SJSA1 (cell line): ENCODE measurements at regions not wholly inside any gene's neighbourhood (a gene's known extent, or its start where the extent isn't known, plus 50 kb on each side); places are given as distances from the start of the nearest gene placed in this dataset.

Experiments used
- DNase-seq, 2 experiments: peaks; one replicate each; pipeline ENCODE4 v3.0.0-alpha.2; 2015 to 2020; ENCODE audit warnings: low spot score in 2 of 2, low read depth in 1 of 2
- H3K27ac ChIP-seq: fragments of 250-450 bp; sonication (Bioruptor Pico); 2 replicates; pipeline ENCODE4 v1.5.1; 2020; ENCODE audit warnings: mild to moderate bottlenecking, moderate library complexity
- H3K27me3 ChIP-seq: fragments of 250-450 bp; sonication (Bioruptor Pico); replicated peaks from 2 replicates; pipeline ENCODE4 v1.5.1; 2020; ENCODE audit warnings: mild to moderate bottlenecking, moderate library complexity
- H3K36me3 ChIP-seq: fragments of 250-450 bp; sonication (Bioruptor Pico); 2 replicates; pipeline ENCODE4 v1.5.1; 2020; ENCODE audit warnings: mild to moderate bottlenecking
- H3K4me1 ChIP-seq: fragments of 250-450 bp; sonication (Bioruptor Pico); replicated peaks from 2 replicates; pipeline ENCODE4 v1.6.1; 2021; ENCODE audit warnings: mild to moderate bottlenecking
- H3K4me3 ChIP-seq: fragments of 250-450 bp; sonication (Bioruptor Pico); 2 replicates; pipeline ENCODE4 v1.5.1; 2020; ENCODE audit warnings: mild to moderate bottlenecking
- H3K9me3 ChIP-seq: fragments of 250-450 bp; sonication (Bioruptor Pico); replicated peaks from 2 replicates; pipeline ENCODE4 v1.5.1; 2020; ENCODE audit warnings: mild to moderate bottlenecking

GRCh38 chr2:120545521-120546047, 190.1 kb upstream of the GLI2 start:
- no peaks in the 10 kb centered on the region for H3K36me3 ChIP-seq
- no peak for DNase-seq
- peaks cover 29% of the 10 kb centered on the region for H3K4me1 ChIP-seq
- H3K27me3 ChIP-seq: no peaks in the 10 kb centered on the region
- H3K27ac ChIP-seq: peak overlapping the region; percentile 71
- no peaks in the 10 kb centered on the region for H3K9me3 ChIP-seq
- no peak overlapping the region for H3K4me3 ChIP-seq

- DNase-seq: peak; percentile 86 to 88
- Histone ChIP-seq H3K36me3 (no peaks in the 10 kb centered on the region), H3K4me3 (no peak overlapping the region), H3K27ac (peak overlapping the region; percentile 71), H3K4me1 (peaks cover 22% of the 10 kb centered on the region), H3K9me3 (no peaks in the 10 kb centered on the region), H3K27me3 (no peaks in the 10 kb centered on the region)
These were observed 189.4 kb upstream of the GLI2 start for GRCh38 chr2:120546048-120546864.

GRCh38 chr2:120546865-120547390, 188.7 kb upstream of the GLI2 start:
- H3K4me1 ChIP-seq: peaks cover 17% of the 10 kb centered on the region
- H3K4me3 ChIP-seq: no peak overlapping the region
- DNase-seq: no peak
- no peaks in the 10 kb centered on the region for H3K36me3 ChIP-seq
- no peaks in the 10 kb centered on the region for H3K9me3 ChIP-seq
- H3K27ac ChIP-seq: peak overlapping the region; percentile 71
- no peaks in the 10 kb centered on the region for H3K27me3 ChIP-seq

GRCh38 chr2:120547662-120548061, 188.0 kb upstream of the GLI2 start:
- Histone ChIP-seq H3K27ac (no peak overlapping the region), H3K9me3 (no peaks in the 10 kb centered on the region), H3K4me3 (no peak overlapping the region), H3K36me3 (no peaks in the 10 kb centered on the region), H3K4me1 (peaks cover 17% of the 10 kb centered on the region), H3K27me3 (no peaks in the 10 kb centered on the region)
- DNase-seq: no peak

GRCh38 chr2:120548627-120549608, 186.8 kb upstream of the GLI2 start:
- Histone ChIP-seq H3K9me3 (no peaks in the 10 kb centered on the region), H3K4me3 (no peak overlapping the region), H3K27ac (no peak overlapping the region), H3K27me3 (no peaks in the 10 kb centered on the region), H3K4me1 (peaks cover 17% of the 10 kb centered on the region), H3K36me3 (no peaks in the 10 kb centered on the region)
- no peak for DNase-seq

- DNase-seq: no peak
- no peaks in the 10 kb centered on the region for H3K36me3 ChIP-seq
- no peaks in the 10 kb centered on the region for H3K9me3 ChIP-seq
- no peaks in the 10 kb centered on the region for H3K27me3 ChIP-seq
- peaks cover 17% of the 10 kb centered on the region for H3K4me1 ChIP-seq
- H3K4me3 ChIP-seq: no peak overlapping the region
- H3K27ac ChIP-seq: no peak overlapping the region
These were observed 185.8 kb upstream of the GLI2 start for GRCh38 chr2:120549841-120550240.

GRCh38 chr2:120550282-120550681, 185.4 kb upstream of the GLI2 start:
- H3K27ac ChIP-seq: no peak overlapping the region
- no peak for DNase-seq
- H3K4me1 ChIP-seq: peaks cover 17% of the 10 kb centered on the region
- H3K4me3 ChIP-seq: no peak overlapping the region
- H3K9me3 ChIP-seq: no peaks in the 10 kb centered on the region
- H3K36me3 ChIP-seq: no peaks in the 10 kb centered on the region
- H3K27me3 ChIP-seq: no peaks in the 10 kb centered on the region

GRCh38 chr2:120550893-120551446, 184.7 kb upstream of the GLI2 start:
- Histone ChIP-seq H3K4me3 (no peak overlapping the region), H3K27me3 (no peaks in the 10 kb centered on the region), H3K27ac (no peak overlapping the region), H3K4me1 (peaks cover 11% of the 10 kb centered on the region), H3K36me3 (no peaks in the 10 kb centered on the region), H3K9me3 (no peaks in the 10 kb centered on the region)
- no peak for DNase-seq

GRCh38 chr2:120551522-120551921, 184.1 kb upstream of the GLI2 start:
- H3K9me3 ChIP-seq: no peaks in the 10 kb centered on the region
- DNase-seq: no peak
- H3K4me1 ChIP-seq: peaks cover 6% of the 10 kb centered on the region
- H3K27me3 ChIP-seq: no peaks in the 10 kb centered on the region
- H3K27ac ChIP-seq: no peak overlapping the region
- H3K4me3 ChIP-seq: no peak overlapping the region
- H3K36me3 ChIP-seq: no peaks in the 10 kb centered on the region

- H3K9me3 ChIP-seq: no peaks in the 10 kb centered on the region
- no peaks in the 10 kb centered on the region for H3K36me3 ChIP-seq
- no peak overlapping the region for H3K4me3 ChIP-seq
- DNase-seq: no peak
- no peaks in the 10 kb centered on the region for H3K27me3 ChIP-seq
- no peak overlapping the region for H3K27ac ChIP-seq
- peaks cover under 1% of the 10 kb centered on the region for H3K4me1 ChIP-seq
These were observed 183.6 kb upstream of the GLI2 start for GRCh38 chr2:120552079-120552478.

- peak; percentile 45 to 70 for DNase-seq
- Histone ChIP-seq H3K4me1 (peaks cover 1% of the 10 kb centered on the region; the same call in 1 of the 2 replicates), H3K36me3 (no peaks in the 10 kb centered on the region), H3K27me3 (no peaks in the 10 kb centered on the region), H3K27ac (no peak overlapping the region), H3K9me3 (no peaks in the 10 kb centered on the region), H3K4me3 (no peak overlapping the region)
These were observed 182.7 kb upstream of the GLI2 start for GRCh38 chr2:120552800-120553481.

GRCh38 chr2:120554625-120555032, 181.0 kb upstream of the GLI2 start:
- H3K4me1 ChIP-seq: peaks cover 16% of the 10 kb centered on the region
- no peak for DNase-seq
- H3K27ac ChIP-seq: no peak overlapping the region
- H3K9me3 ChIP-seq: no peaks in the 10 kb centered on the region
- H3K4me3 ChIP-seq: no peak overlapping the region
- H3K27me3 ChIP-seq: no peaks in the 10 kb centered on the region
- no peaks in the 10 kb centered on the region for H3K36me3 ChIP-seq

GRCh38 chr2:120555092-120555491, 180.6 kb upstream of the GLI2 start:
- no peak overlapping the region for H3K27ac ChIP-seq
- no peak for DNase-seq
- H3K36me3 ChIP-seq: no peaks in the 10 kb centered on the region
- H3K9me3 ChIP-seq: no peaks in the 10 kb centered on the region
- peaks cover 20% of the 10 kb centered on the region for H3K4me1 ChIP-seq
- H3K4me3 ChIP-seq: no peak overlapping the region
- H3K27me3 ChIP-seq: no peaks in the 10 kb centered on the region
